ENCODE measurements at regions not wholly inside any gene's neighbourhood (a gene's known extent, or its start where the extent isn't known, plus 50 kb on each side); places are given as distances from the start of the nearest gene placed in this dataset.
"Not testable (repeated sequence)": the region's sequence is repeated elsewhere in the genome, so short reads cannot be mapped to it uniquely, and the experiment has no call there.

- no peaks in the 10 kb centered on the region for H3K9me3 ChIP-seq (ENCODE audit: insufficient read depth, low read length)
Measured at GRCh38 chr2:82968358-82968757, 1490.7 kb downstream of the SUCLG1 start.

DNA sequence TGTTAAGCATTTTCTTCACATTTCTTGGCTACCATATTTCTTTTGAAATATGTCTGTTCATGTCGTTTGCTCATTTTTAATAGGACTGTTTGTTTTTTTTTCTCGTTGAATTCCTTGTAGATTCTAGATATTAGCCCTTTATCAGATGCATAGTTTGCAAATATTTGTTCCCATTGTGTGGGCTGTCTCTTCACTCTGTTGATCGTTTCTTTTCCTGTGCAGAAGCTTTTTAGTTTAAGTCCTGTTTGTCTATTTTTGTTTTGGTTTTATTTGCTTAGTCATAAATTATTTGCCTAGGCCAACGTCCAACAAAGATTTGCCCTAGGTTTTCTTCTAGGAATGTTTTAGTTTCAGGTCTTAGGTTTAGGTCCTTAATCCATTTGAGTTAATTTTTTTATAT lies 1494.7 kb downstream of the SUCLG1 start:
- no peak for DNase-seq (ENCODE audit: low read depth, low spot score)
- TF ChIP-seq ZNF274 (IDR thresholded peaks at IDR 0.05; ENCODE audit: low read depth, low read length), result no peak
- TF ChIP-seq YY1 (IDR thresholded peaks at IDR 0.05; ENCODE audit: insufficient read depth, insufficient read length), result no peak
- TF ChIP-seq SUZ12 (IDR thresholded peaks at IDR 0.05; ENCODE audit: extremely low read depth, insufficient read depth, insufficient read length), result no peak

More at GRCh38 chr2:82968358-82968757, 1490.7 kb downstream of the SUCLG1 start:
- Histone ChIP-seq H3K36me3 (ENCODE audit: insufficient read depth, insufficient read length, low read length) (no peaks in the 10 kb centered on the region), H3K9ac (ENCODE audit: insufficient read length, low read depth) (no peak overlapping the region), H3K27me3 (ENCODE audit: insufficient read depth, insufficient read length) (no peaks in the 10 kb centered on the region), H3K4me3 (ENCODE audit: insufficient read length, low read depth) (no peak overlapping the region), H3K4me1 (ENCODE audit: insufficient read depth, insufficient read length) (no peaks in the 10 kb centered on the region)
- DNase-seq (ENCODE audit: low read depth, low spot score), result no peak
- TF ChIP-seq YY1 (IDR thresholded peaks at IDR 0.05; ENCODE audit: insufficient read depth, insufficient read length), result no peak

DNA sequence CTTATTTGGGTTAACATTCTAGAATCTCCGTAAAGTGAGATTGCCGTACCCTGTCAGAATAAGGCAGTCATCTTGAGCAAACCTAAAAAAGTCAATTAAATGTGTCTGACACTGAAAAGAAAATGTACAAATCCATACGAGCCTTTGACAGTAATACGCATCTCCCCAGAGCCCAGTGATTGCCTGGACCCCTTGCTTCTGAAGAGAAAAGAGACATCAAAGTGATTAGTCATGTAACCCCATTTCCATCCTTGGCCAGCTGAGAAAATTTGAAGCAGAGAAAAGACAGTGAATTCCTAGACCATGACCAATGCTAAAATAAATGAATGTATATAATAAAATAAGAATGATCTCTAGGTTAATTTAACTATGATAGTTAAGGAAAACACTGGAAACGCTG lies 1499.4 kb downstream of the SUCLG1 start:
- TF ChIP-seq SUZ12 (IDR thresholded peaks at IDR 0.05; ENCODE audit: extremely low read depth, insufficient read depth, insufficient read length) (no peak), YY1 (IDR thresholded peaks at IDR 0.05; ENCODE audit: insufficient read depth, insufficient read length) (no peak)
- Histone ChIP-seq H3K4me1 (ENCODE audit: insufficient read depth, insufficient read length) (no peaks in the 10 kb centered on the region), H3K36me3 (ENCODE audit: insufficient read depth, insufficient read length, low read length) (no peaks in the 10 kb centered on the region), H3K9ac (ENCODE audit: insufficient read length, low read depth) (no peak overlapping the region), H3K9me3 (ENCODE audit: insufficient read depth, low read length) (no peaks in the 10 kb centered on the region), H3K4me3 (ENCODE audit: insufficient read length, low read depth) (no peak overlapping the region), H3K27me3 (ENCODE audit: insufficient read depth, insufficient read length) (no peaks in the 10 kb centered on the region)
- no peak for DNase-seq (ENCODE audit: low read depth, low spot score)

More for the DNA sequence above, 1494.7 kb downstream of the SUCLG1 start:
- no peaks in the 10 kb centered on the region for H3K36me3 ChIP-seq (ENCODE audit: insufficient read depth, insufficient read length, low read length)
- H3K9ac ChIP-seq (ENCODE audit: insufficient read length, low read depth), result no peak overlapping the region
- no peak overlapping the region for H3K4me3 ChIP-seq (ENCODE audit: insufficient read length, low read depth)
- no peaks in the 10 kb centered on the region for H3K4me1 ChIP-seq (ENCODE audit: insufficient read depth, insufficient read length)
- no peaks in the 10 kb centered on the region for H3K27me3 ChIP-seq (ENCODE audit: insufficient read depth, insufficient read length)
- no peaks in the 10 kb centered on the region for H3K9me3 ChIP-seq (ENCODE audit: insufficient read depth, low read length)

GRCh38 chr2:82954868-82955267 lies 1504.2 kb downstream of the SUCLG1 start:
- Histone ChIP-seq H3K36me3 (ENCODE audit: insufficient read depth, insufficient read length, low read length) (no peaks in the 10 kb centered on the region), H3K27me3 (ENCODE audit: insufficient read depth, insufficient read length) (no peaks in the 10 kb centered on the region), H3K9ac (ENCODE audit: insufficient read length, low read depth) (no peak overlapping the region), H3K4me3 (ENCODE audit: insufficient read length, low read depth) (no peak overlapping the region), H3K9me3 (ENCODE audit: insufficient read depth, low read length) (no peaks in the 10 kb centered on the region), H3K4me1 (ENCODE audit: insufficient read depth, insufficient read length) (no peaks in the 10 kb centered on the region)
- no peak for DNase-seq (ENCODE audit: low read depth, low spot score)
- TF ChIP-seq ZNF274 (IDR thresholded peaks at IDR 0.05; ENCODE audit: low read depth, low read length) (no peak), YY1 (IDR thresholded peaks at IDR 0.05; ENCODE audit: insufficient read depth, insufficient read length) (no peak), SUZ12 (IDR thresholded peaks at IDR 0.05; ENCODE audit: extremely low read depth, insufficient read depth, insufficient read length) (no peak)

DNA sequence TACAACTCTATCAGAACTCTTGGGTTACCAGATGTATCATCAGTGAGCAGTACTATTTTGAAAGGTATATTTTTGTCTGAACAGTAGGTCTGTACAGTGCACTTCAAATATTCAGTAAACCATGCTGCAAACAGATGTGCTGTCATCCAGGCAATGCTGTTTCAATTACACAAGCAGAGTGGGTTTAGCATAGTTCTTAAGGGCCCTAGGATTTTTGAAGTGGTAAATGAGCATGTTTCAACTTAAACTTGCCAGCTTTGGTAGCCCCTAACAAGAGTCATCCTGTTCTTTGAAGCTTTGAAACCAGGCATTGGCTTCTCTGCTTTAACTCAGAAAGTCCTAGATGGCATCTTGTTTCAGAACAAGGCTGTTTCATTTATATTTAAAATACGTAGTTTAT lies 1519.9 kb downstream of the SUCLG1 start:
- no peaks in the 10 kb centered on the region for H3K9me3 ChIP-seq (ENCODE audit: insufficient read depth, low read length)
- H3K4me1 ChIP-seq (ENCODE audit: insufficient read depth, insufficient read length), result no peaks in the 10 kb centered on the region
- H3K4me3 ChIP-seq (ENCODE audit: insufficient read length, low read depth), result no peak overlapping the region
- H3K27me3 ChIP-seq (ENCODE audit: insufficient read depth, insufficient read length), result no peaks in the 10 kb centered on the region
- TF ChIP-seq SUZ12 (IDR thresholded peaks at IDR 0.05; ENCODE audit: extremely low read depth, insufficient read depth, insufficient read length), result no peak
- no peak for TF ChIP-seq ZNF274 (IDR thresholded peaks at IDR 0.05; ENCODE audit: low read depth, low read length)
- no peak for TF ChIP-seq YY1 (IDR thresholded peaks at IDR 0.05; ENCODE audit: insufficient read depth, insufficient read length)
- H3K9ac ChIP-seq (ENCODE audit: insufficient read length, low read depth), result no peak overlapping the region
- no peaks in the 10 kb centered on the region for H3K36me3 ChIP-seq (ENCODE audit: insufficient read depth, insufficient read length, low read length)
- no peak for DNase-seq (ENCODE audit: low read depth, low spot score)

DNA sequence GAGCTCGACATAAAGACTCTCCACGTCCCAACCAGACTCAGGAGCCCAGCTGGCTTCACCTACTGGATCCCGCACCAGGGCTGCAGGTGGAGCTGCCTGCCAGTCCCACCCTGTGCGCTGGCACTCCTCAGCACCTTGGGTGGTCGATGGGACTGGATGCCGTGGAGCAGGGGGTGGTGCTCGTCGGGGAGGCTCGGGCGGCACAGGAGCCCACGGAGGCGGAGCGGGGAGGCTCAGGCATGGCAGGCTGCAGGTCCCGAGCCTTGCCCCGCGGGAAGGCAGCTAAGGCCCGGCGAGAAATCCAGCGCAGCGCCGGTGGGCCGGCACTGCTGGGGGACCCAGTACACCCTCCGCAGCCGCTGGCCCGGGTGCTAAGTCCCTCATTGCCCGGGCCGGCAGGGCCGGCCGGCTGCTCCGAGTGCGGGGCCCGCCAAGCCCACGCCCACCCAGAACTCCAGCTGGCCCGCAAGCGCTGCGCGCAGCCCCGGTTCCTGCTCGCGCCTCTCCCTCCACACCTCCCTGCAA lies 1520.7 kb downstream of the SUCLG1 start:
- H3K9ac ChIP-seq (ENCODE audit: insufficient read length, low read depth); H3K27me3 ChIP-seq (ENCODE audit: insufficient read depth, insufficient read length); H3K9me3 ChIP-seq (ENCODE audit: insufficient read depth, low read length); H3K4me3 ChIP-seq (ENCODE audit: insufficient read length, low read depth); DNase-seq (ENCODE audit: low read depth, low spot score); H3K36me3 ChIP-seq (ENCODE audit: insufficient read depth, insufficient read length, low read length); H3K4me1 ChIP-seq (ENCODE audit: insufficient read depth, insufficient read length): not testable (repeated sequence)

DNA sequence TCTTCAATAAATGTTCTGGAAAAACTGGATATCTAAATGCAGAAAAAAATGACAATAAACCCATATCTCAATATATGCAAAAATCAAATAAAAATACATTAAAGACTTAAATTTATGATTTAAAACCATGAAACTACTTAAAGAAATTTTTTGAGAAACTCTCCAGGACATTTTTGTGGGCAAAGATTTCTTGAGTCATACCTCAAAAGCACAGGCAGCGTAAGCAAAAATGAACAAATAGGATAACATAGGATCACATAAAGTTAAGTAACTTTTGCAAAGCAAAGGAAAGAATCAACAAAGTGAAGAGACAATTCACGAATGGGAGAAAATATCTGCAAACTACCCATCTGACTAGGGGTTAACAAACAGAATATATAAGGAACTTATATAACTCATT lies 1545.5 kb downstream of the SUCLG1 start:
- Histone ChIP-seq H3K4me3 (ENCODE audit: insufficient read length, low read depth) (no peak overlapping the region), H3K36me3 (ENCODE audit: insufficient read depth, insufficient read length, low read length) (no peaks in the 10 kb centered on the region), H3K9ac (ENCODE audit: insufficient read length, low read depth) (no peak overlapping the region), H3K4me1 (ENCODE audit: insufficient read depth, insufficient read length) (no peaks in the 10 kb centered on the region), H3K27me3 (ENCODE audit: insufficient read depth, insufficient read length) (no peaks in the 10 kb centered on the region), H3K9me3 (ENCODE audit: insufficient read depth, low read length) (no peaks in the 10 kb centered on the region)
- TF ChIP-seq SUZ12 (IDR thresholded peaks at IDR 0.05; ENCODE audit: extremely low read depth, insufficient read depth, insufficient read length) (no peak), ZNF274 (IDR thresholded peaks at IDR 0.05; ENCODE audit: low read depth, low read length) (no peak), YY1 (IDR thresholded peaks at IDR 0.05; ENCODE audit: insufficient read depth, insufficient read length) (no peak)
- DNase-seq (ENCODE audit: low read depth, low spot score), result no peak

DNA sequence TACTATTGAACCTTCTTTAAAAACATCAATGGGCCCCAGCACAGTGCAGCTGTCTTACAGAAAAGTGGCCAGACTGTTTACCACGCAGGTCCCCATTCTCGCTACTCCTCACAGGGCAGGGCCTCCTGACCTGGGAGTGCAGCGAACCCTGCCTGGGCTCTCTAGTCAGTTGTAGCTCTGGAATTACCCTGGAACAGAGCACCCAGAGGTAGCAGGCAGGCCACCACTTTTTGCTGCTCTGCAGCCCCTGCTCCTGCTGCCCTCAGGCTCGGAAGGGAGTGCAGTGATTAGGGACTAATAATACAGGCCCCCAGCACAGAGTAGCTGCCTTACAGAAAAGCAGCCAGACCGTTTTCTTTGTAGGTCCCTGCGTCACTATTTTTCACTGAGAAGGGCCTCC lies 1563.0 kb downstream of the SUCLG1 start:
- Histone ChIP-seq H3K27me3 (ENCODE audit: insufficient read depth, insufficient read length) (no peaks in the 10 kb centered on the region), H3K4me1 (ENCODE audit: insufficient read depth, insufficient read length) (no peaks in the 10 kb centered on the region), H3K9me3 (ENCODE audit: insufficient read depth, low read length) (no peaks in the 10 kb centered on the region), H3K36me3 (ENCODE audit: insufficient read depth, insufficient read length, low read length) (no peaks in the 10 kb centered on the region), H3K4me3 (ENCODE audit: insufficient read length, low read depth) (no peak overlapping the region), H3K9ac (ENCODE audit: insufficient read length, low read depth) (no peak overlapping the region)
- TF ChIP-seq ZNF274 (IDR thresholded peaks at IDR 0.05; ENCODE audit: low read depth, low read length) (no peak), SUZ12 (IDR thresholded peaks at IDR 0.05; ENCODE audit: extremely low read depth, insufficient read depth, insufficient read length) (no peak), YY1 (IDR thresholded peaks at IDR 0.05; ENCODE audit: insufficient read depth, insufficient read length) (no peak)
- no peak for DNase-seq (ENCODE audit: low read depth, low spot score)

Data from NT2/D1 (cell line).